Chondrocyte (in vitro differentiated cells): ENCODE measurements at regions not wholly inside any gene's neighbourhood (a gene's known extent, or its start where the extent isn't known, plus 50 kb on each side); places are given as distances from the start of the nearest gene placed in this dataset.

Source experiments
- DNase-seq: peaks from one replicate; pipeline ENCODE4 v3.0.0; 2021; ENCODE audit warnings: mixed read lengths, low spot score
- H3K27ac Mint-ChIP-seq: one replicate; pipeline ENCODE4 v1.8.0; 2021; ENCODE audit warnings: mild to moderate bottlenecking, moderate library complexity, mixed read lengths; ENCODE audit not compliant: unreplicated experiment
- H3K27me3 Mint-ChIP-seq: 2 replicates; pipeline ENCODE4 v1.8.0; 2021; ENCODE audit warnings: low read depth, mixed read lengths
- H3K36me3 Mint-ChIP-seq: 2 replicates; pipeline ENCODE4 v1.8.0; 2021; ENCODE audit warnings: low read depth, mixed read lengths
- H3K4me1 Mint-ChIP-seq: 2 replicates; pipeline ENCODE4 v1.8.0; 2021; ENCODE audit warnings: low read depth, mild to moderate bottlenecking, mixed read lengths
- H3K4me3 Mint-ChIP-seq: one replicate; pipeline ENCODE4 v1.8.0; 2021; ENCODE audit warnings: mild to moderate bottlenecking, moderate library complexity, mixed read lengths; ENCODE audit not compliant: unreplicated experiment
- H3K9me3 Mint-ChIP-seq: 2 replicates; pipeline ENCODE4 v1.8.0; 2021; ENCODE audit warnings: low read depth, mixed read lengths
- TF ChIP-seq, protein P1 (sequence below): fragments of 200-600 bp; sonication (generic); IDR thresholded peaks from 2 replicates; pipeline ENCODE4 v1.5.0; 2021; ENCODE audit warnings: antibody characterized with exemption, mild to moderate bottlenecking, moderate library complexity

DNA sequence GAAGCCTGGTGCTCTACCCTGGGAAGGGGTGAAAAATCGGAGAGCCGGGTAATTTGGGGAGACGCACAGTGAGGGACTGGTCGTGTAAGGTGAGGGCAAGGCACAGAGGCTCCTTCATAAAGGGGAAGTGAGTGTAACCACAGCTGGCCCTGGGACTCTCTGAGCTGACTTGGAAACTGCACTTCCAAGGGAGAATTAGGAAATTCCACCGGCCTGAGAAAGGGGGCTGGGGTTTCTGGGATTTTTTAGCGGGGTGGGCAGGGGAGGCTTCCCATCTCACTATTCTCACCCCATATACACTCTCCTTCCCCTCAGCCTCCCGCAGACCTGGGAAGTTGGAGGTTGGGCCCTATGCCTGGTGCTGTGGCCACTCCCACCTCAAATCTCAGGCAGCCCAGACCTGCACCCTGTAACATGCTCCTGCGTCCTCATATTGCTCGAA lies 88.3 kb upstream of the IPO9 start:
- peaks cover 17% of the 10 kb centered on the region for H3K36me3 Mint-ChIP-seq
- H3K9me3 Mint-ChIP-seq = no peaks in the 10 kb centered on the region
- DNase-seq = no peak
- H3K27me3 Mint-ChIP-seq = no peaks in the 10 kb centered on the region
- TF ChIP-seq, protein P1, sequence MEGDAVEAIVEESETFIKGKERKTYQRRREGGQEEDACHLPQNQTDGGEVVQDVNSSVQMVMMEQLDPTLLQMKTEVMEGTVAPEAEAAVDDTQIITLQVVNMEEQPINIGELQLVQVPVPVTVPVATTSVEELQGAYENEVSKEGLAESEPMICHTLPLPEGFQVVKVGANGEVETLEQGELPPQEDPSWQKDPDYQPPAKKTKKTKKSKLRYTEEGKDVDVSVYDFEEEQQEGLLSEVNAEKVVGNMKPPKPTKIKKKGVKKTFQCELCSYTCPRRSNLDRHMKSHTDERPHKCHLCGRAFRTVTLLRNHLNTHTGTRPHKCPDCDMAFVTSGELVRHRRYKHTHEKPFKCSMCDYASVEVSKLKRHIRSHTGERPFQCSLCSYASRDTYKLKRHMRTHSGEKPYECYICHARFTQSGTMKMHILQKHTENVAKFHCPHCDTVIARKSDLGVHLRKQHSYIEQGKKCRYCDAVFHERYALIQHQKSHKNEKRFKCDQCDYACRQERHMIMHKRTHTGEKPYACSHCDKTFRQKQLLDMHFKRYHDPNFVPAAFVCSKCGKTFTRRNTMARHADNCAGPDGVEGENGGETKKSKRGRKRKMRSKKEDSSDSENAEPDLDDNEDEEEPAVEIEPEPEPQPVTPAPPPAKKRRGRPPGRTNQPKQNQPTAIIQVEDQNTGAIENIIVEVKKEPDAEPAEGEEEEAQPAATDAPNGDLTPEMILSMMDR = no peak
- peak overlapping the region; percentile 93 for H3K27ac Mint-ChIP-seq
- H3K4me3 Mint-ChIP-seq = peak overlapping the region; percentile 98
- peaks cover 85% of the 10 kb centered on the region for H3K4me1 Mint-ChIP-seq

DNA sequence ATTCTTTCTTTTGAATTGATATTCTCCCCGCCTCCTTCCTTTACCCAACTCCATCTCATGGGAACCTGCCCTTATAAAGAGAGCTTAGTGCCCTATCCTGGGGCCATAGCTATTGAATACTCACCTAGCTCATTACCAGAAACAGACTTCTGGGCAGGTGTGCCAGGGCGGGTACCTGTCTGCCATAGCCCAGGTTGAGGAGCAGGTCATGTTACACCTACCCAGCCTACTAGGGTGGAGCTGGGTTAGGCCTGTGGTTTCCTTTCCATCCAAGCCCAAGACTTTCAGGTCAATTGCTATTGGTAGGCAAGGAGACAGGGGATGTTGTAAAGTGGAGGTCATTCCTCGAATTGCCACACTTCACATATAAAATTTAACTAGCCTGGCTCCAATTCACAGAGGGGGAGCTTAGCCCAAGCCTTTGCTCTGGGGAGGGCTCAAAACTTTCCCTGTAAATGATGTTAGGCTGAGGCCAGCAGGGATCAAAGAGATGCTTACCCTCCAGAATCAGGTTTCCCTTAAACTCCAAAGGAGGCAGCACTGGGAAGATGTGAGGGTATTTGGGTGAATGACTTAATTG lies 87.1 kb upstream of the IPO9 start:
- TF ChIP-seq, protein P1 = no peak
- Mint-ChIP-seq H3K4me3 (peak overlapping the region; percentile 98), H3K9me3 (no peaks in the 10 kb centered on the region), H3K27ac (peak overlapping the region; percentile 83), H3K4me1 (peaks cover 85% of the 10 kb centered on the region), H3K27me3 (no peaks in the 10 kb centered on the region), H3K36me3 (peaks cover 19% of the 10 kb centered on the region)
- no peak for DNase-seq

DNA sequence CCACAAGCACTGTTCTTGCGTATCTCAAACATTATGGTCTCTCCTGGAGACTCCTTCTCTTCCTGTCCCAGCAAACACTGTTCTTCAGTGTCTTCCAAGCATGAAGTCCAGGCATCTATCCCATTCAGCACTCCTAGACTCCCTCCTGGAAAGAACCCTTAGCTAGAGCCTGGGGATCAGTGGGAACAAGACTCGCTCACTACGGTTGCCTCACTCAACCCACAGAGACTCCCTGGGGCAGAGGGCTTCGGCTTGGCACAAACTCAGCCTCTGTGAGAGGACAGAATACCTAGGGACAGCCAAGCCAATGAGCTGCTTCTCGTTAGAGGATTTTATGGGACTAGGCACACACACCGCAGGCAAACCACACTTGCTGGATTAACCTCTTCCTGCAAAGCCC lies 86.5 kb upstream of the IPO9 start:
- Mint-ChIP-seq H3K9me3 (no peaks in the 10 kb centered on the region), H3K36me3 (peaks cover 22% of the 10 kb centered on the region), H3K27me3 (no peaks in the 10 kb centered on the region), H3K4me1 (peaks cover 85% of the 10 kb centered on the region), H3K27ac (peak overlapping the region; percentile 81), H3K4me3 (peak overlapping the region; percentile 54)
- TF ChIP-seq, protein P1 = no peak
- DNase-seq = no peak

DNA sequence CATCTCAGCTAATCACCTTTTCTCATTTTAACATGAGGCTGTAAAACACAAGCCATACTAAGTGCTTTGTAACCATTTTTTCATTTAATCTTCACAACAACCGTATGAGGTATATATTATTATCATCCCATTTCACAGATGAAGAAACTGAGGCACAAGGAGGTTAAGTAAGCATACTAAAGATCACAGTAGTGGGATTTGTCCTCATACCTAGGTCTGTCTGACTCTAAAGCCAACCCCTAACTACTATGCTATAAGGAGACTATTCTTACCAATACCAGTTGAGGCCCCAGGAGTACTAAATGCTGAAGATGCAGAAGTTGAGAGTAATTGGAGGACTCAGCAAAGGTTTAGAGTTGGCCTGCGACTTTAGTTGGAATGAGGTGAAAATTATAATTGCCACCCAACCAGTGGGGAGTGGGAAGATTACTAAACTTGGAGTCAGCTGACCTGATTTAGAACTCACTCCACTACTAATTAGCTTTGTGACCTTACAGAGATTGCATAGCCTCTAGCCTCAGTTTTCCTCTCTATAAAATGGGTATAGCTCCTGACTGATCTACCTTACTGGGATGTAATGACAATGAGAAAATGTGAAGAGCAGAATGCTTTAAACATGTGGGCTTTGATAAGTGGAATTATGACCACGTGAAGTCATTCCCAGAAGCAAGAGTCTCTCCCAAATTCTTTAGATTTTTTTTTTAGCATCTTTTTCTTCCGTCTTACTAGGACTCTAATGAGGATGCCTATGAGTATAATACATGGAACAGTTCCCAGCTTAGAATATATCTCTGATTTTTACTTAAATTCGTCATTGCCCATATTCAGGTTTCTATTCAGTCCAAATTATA lies 85.8 kb upstream of the IPO9 start:
- DNase-seq = no peak
- Mint-ChIP-seq H3K4me1 (peaks cover 85% of the 10 kb centered on the region), H3K36me3 (peaks cover 22% of the 10 kb centered on the region), H3K27me3 (no peaks in the 10 kb centered on the region), H3K4me3 (peak overlapping the region; percentile 54), H3K9me3 (no peaks in the 10 kb centered on the region), H3K27ac (peak overlapping the region; percentile 80)
- TF ChIP-seq, protein P1 = no peak

DNA sequence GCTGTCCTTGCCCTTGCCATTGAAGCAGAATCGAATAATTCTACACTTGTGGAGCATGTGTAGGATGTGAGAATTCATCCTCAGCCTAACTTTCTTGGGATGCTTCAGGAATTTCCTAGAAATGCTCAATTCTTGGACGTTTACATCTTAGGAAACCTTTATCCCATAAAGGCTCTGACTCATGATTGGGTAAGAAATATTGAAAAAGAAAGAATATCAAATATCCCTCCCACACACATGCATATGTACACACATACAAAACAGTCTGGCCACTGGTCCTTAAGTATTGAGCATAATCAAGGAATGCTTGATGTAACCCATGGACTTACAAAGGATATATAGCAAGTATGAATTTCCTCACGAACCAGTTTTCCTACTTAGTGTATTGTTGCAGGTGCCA lies 83.9 kb upstream of the IPO9 start:
- Mint-ChIP-seq H3K36me3 (peaks cover 22% of the 10 kb centered on the region), H3K4me1 (peaks cover 92% of the 10 kb centered on the region), H3K27ac (peak overlapping the region; percentile 46), H3K27me3 (no peaks in the 10 kb centered on the region), H3K4me3 (no peak overlapping the region), H3K9me3 (no peaks in the 10 kb centered on the region)
- DNase-seq = no peak
- TF ChIP-seq, protein P1 = no peak
